HCT116 (cell line): ENCODE measurements at regions not wholly inside any gene's neighbourhood (a gene's known extent, or its start where the extent isn't known, plus 50 kb on each side); places are given as distances from the start of the nearest gene placed in this dataset.

ENCODE experiments used
- ATAC-seq: fragments of 200-7000 bp; cut with Tn5 transposase; 2 replicates; pipeline ENCODE4 v1.9.1; 2020; ENCODE audit warnings: mild to moderate bottlenecking, moderate library complexity
- BruUV-seq: library from RNA; stranded (reverse); fragments of 400-500 nt; replicated peaks from 2 replicates; lab custom pipeline; 2021; lab: Mats Ljungman, UMichigan
- CTCF ChIA-PET: fragments of 300-600 bp; sonication (Branson Sonifier 250); formaldehyde crosslinking; loops from one replicate; lab custom pipeline; 2021; ENCODE audit warnings: antibody characterized with exemption; lab: Charles Lee
- POLR2A ChIA-PET: fragments of 300-600, 350-600 bp; sonication (Branson Sonifier 250); formaldehyde crosslinking; loops from one replicate; lab custom pipeline; 2021; ENCODE audit warnings: antibody characterized with exemption; lab: Charles Lee
- RAD21 ChIA-PET, 2 experiments: fragments of 300-600 bp; sonication (Branson Sonifier 250); formaldehyde crosslinking; loops; one replicate each; lab custom pipeline; 2023; ENCODE audit warnings: low total read pairs in 2 of 2; ENCODE audit not compliant: uncharacterized antibody in 2 of 2, unreplicated experiment in 2 of 2, low non-redundant PET in 1 of 2; lab: Charles Lee
- DNase-seq: peaks from one replicate; pipeline ENCODE4 v3.0.0-alpha.2; 2010; ENCODE audit warnings: low read depth, low spot score
- H2AFZ ChIP-seq: fragments of 200-600 bp; shearing (Covaris generic), sonication (generic); 2 replicates; pipeline ENCODE4 v1.6.1; 2017; ENCODE audit warnings: low read depth, mixed run types, mixed read lengths, antibody characterized with exemption, low read length; ENCODE audit not compliant: poor library complexity, severe bottlenecking
- H3K27ac ChIP-seq: 2 replicates; pipeline ENCODE4 v1.5.1; 2012; ENCODE audit warnings: low read depth, low read length
- H3K27me3 ChIP-seq: fragments of 200-600 bp; sonication (generic); 2 replicates; pipeline ENCODE4 v1.6.1; 2016; ENCODE audit warnings: mixed run types, low read length, mixed read lengths; ENCODE audit not compliant: insufficient read depth
- H3K36me3 ChIP-seq, 2 experiments: fragments of 200-500 bp in 1 of 2; fragments of 200-600 bp in 1 of 2; sonication (Bioruptor generic) in 1 of 2; sonication (generic) in 1 of 2; 2 replicates each; pipeline versions ENCODE4 v1.5.1 to v1.6.1; 2014 to 2016; ENCODE audit warnings: low read length in 2 of 2, inconsistent platforms in 1 of 2, mixed read lengths in 1 of 2, mixed run types in 1 of 2; ENCODE audit not compliant: insufficient read depth in 2 of 2, control insufficient read depth in 1 of 2
- H3K4me1 ChIP-seq, 2 experiments: fragments of 200-600 bp in 1 of 2; sonication (generic) in 1 of 2; 2 replicates each; pipeline versions ENCODE4 v1.5.1 to v1.6.1; 2012 to 2017; ENCODE audit warnings: low read length in 2 of 2, inconsistent platforms in 1 of 2, mild to moderate bottlenecking in 1 of 2, mixed read lengths in 1 of 2, mixed run types in 1 of 2, moderate library complexity in 1 of 2; ENCODE audit not compliant: insufficient read depth in 2 of 2, control insufficient read depth in 1 of 2
- H3K4me2 ChIP-seq: fragments of 200-600 bp; sonication (generic); 2 replicates; pipeline ENCODE4 v1.6.1; 2017; ENCODE audit warnings: mixed run types, low read length, mixed read lengths
- H3K4me3 ChIP-seq, 2 experiments: fragments of 200-600 bp in 1 of 2; sonication (generic) in 1 of 2; replicated peaks in 1 of 2; 2 replicates each; pipeline ENCODE4 v1.5.1; 2011 to 2016; ENCODE audit warnings: low read length in 2 of 2, control low read depth in 1 of 2, low read depth in 1 of 2, mild to moderate bottlenecking in 1 of 2, mixed read lengths in 1 of 2, mixed run types in 1 of 2
- H3K79me2 ChIP-seq: fragments of 200-600 bp; sonication (generic); 2 replicates; pipeline ENCODE4 v1.6.1; 2017; ENCODE audit warnings: mild to moderate bottlenecking, mixed run types, low read length, moderate library complexity, mixed read lengths; ENCODE audit not compliant: insufficient read depth
- H3K9ac ChIP-seq: fragments of 200-600 bp; sonication (generic); 2 replicates; pipeline ENCODE4 v1.6.1; 2016; ENCODE audit warnings: low read length, mixed read lengths
- H3K9me2 ChIP-seq: fragments of 200-600 bp; sonication (generic), shearing (Covaris generic); 2 replicates; pipeline ENCODE4 v1.6.1; 2017; ENCODE audit warnings: mixed run types, mild to moderate bottlenecking, moderate library complexity; ENCODE audit not compliant: insufficient read depth
- H3K9me3 ChIP-seq, 2 experiments: fragments of 200-500 bp in 1 of 2; fragments of 200-600 bp in 1 of 2; sonication (Bioruptor generic) in 1 of 2; sonication (generic) in 1 of 2; 2 replicates each; pipeline ENCODE4 v1.6.1; 2014 to 2017; ENCODE audit warnings: low read length in 2 of 2, mixed read lengths in 2 of 2, inconsistent platforms in 1 of 2, low read depth in 1 of 2, mild to moderate bottlenecking in 1 of 2, mixed run types in 1 of 2, moderate library complexity in 1 of 2; ENCODE audit not compliant: control insufficient read depth in 1 of 2, insufficient read depth in 1 of 2
- H4K20me1 ChIP-seq: fragments of 200-600 bp; sonication (generic), shearing (Covaris generic); 2 replicates; pipeline ENCODE4 v1.6.1; 2017; ENCODE audit warnings: mixed run types, mild to moderate bottlenecking, moderate library complexity; ENCODE audit not compliant: insufficient read depth
- CEBPB ChIP-seq: IDR thresholded peaks from 2 replicates; pipeline ENCODE4 v1.6.1; 2012; ENCODE audit warnings: low read depth
- CTCF ChIP-seq, 3 experiments: fragments of 200-600 bp in 1 of 3; sonication (generic) in 1 of 3; IDR thresholded peaks in 2 of 3; conservative IDR thresholded peaks in 1 of 3; 2 replicates each; pipeline ENCODE4 v1.5.1; 2012 to 2017; ENCODE audit warnings: low read depth in 2 of 3, low read length in 2 of 3, antibody characterized with exemption in 1 of 3, borderline replicate concordance in 1 of 3, control low read depth in 1 of 3, mild to moderate bottlenecking in 1 of 3, mixed read lengths in 1 of 3, mixed run types in 1 of 3, moderate library complexity in 1 of 3; ENCODE audit not compliant: insufficient read depth in 1 of 3
- EGR1 ChIP-seq: IDR thresholded peaks from 2 replicates; pipeline ENCODE4 v1.6.1; 2012; ENCODE audit warnings: low read depth
- ELF1 ChIP-seq: IDR thresholded peaks from 2 replicates; pipeline ENCODE4 v1.6.1; 2012; ENCODE audit warnings: low read depth, borderline replicate concordance
- FOSL1 ChIP-seq: IDR thresholded peaks from 2 replicates; pipeline ENCODE4 v1.6.1; 2012; ENCODE audit warnings: low read depth
- JUND ChIP-seq: IDR thresholded peaks from 2 replicates; pipeline ENCODE4 v1.6.1; 2012
- POLR2AphosphoS5 ChIP-seq: IDR thresholded peaks from 2 replicates; pipeline ENCODE4 v1.6.1; 2011; ENCODE audit warnings: mild to moderate bottlenecking, low read depth, low read length, moderate library complexity
- RAD21 ChIP-seq: IDR thresholded peaks from 2 replicates; pipeline ENCODE4 v1.6.1; 2012; ENCODE audit warnings: low read depth, mild to moderate bottlenecking
- REST ChIP-seq: IDR thresholded peaks from 2 replicates; pipeline ENCODE4 v1.6.1; 2012; ENCODE audit warnings: low read depth
- SP1 ChIP-seq: IDR thresholded peaks from 2 replicates; pipeline ENCODE4 v1.6.1; 2012; ENCODE audit warnings: low read depth
- SRF ChIP-seq: IDR thresholded peaks from 2 replicates; pipeline ENCODE4 v1.6.1; 2012; ENCODE audit warnings: low read depth
- TCF7L2 ChIP-seq: IDR thresholded peaks from 2 replicates; pipeline ENCODE4 v1.7.0; 2011; ENCODE audit warnings: borderline replicate concordance, inconsistent platforms; ENCODE audit not compliant: insufficient read depth, insufficient read length; ENCODE audit errors: extremely low read depth
- YY1 ChIP-seq: IDR thresholded peaks from 2 replicates; pipeline ENCODE4 v1.6.1; 2011; ENCODE audit warnings: low read length, low read depth, moderate library complexity, mild to moderate bottlenecking; ENCODE audit not compliant: insufficient replicate concordance; ENCODE audit errors: extremely low read depth
- ZNF274 ChIP-seq: fragments of 200-500 bp; sonication (Bioruptor generic); IDR thresholded peaks from 2 replicates; pipeline ENCODE4 v1.6.1; 2014; ENCODE audit warnings: mild to moderate bottlenecking, low read depth, low read length, inconsistent platforms
- intact Hi-C: fragments of 100-400 bp; cut with micrococcal nuclease; formaldehyde crosslinking; loops from 2 replicates; pipeline ENCODE4 v1.10.0; 2022
- TF ChIP-seq, protein P1 (sequence below): IDR thresholded peaks from 2 replicates; pipeline ENCODE4 v1.6.1; 2012
- TF ChIP-seq, protein P2 (sequence below): IDR thresholded peaks from 2 replicates; pipeline ENCODE4 v1.6.1; 2011; ENCODE audit warnings: mild to moderate bottlenecking, low read length, moderate library complexity; ENCODE audit not compliant: insufficient replicate concordance; ENCODE audit errors: extremely low read depth
- TF ChIP-seq, protein P3 (sequence below): IDR thresholded peaks from 2 replicates; pipeline ENCODE4 v1.6.1; 2012

DNA sequence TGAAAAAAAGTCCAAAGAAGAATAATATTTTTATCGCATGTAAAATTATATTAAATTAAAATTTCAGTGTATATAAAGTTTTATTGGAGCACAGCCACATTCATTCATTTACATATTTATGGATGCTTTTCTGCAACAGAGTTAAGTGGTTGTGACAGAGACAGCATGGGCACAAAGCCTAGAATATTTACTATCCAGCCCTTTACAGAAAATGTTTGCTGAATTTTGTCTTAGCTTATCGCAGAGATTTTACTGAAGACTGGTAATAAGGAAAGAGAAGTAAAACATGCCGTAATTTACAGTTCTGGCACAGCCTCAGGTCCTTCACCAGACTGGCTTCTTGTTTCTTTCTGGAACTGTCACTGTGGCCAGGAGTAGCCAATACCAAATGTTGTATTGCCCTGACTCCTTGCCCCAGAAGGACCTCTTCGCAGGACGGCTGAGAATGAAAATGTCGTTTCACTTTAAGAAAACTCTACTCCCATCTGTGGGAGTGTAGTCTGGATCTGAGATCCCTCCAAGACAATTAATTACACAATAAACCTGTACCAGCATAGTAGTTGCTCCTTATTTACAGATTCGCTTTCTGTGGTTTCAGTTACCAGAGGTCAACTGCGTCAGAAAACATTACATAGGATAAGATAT lies 94.9 kb upstream of the GOT2 start:
- Histone ChIP-seq H3K9ac (no peak overlapping the region), H3K9me3 (no peaks in the 10 kb centered on the region), H2AFZ (no peak overlapping the region), H3K79me2 (no peaks in the 10 kb centered on the region), H3K27me3 (no peaks in the 10 kb centered on the region; the same call in 1 of the 2 replicates), H4K20me1 (no peaks in the 10 kb centered on the region), H3K36me3 (no peaks in the 10 kb centered on the region), H3K27ac (no peak overlapping the region), H3K9me2 (no peaks in the 10 kb centered on the region), H3K4me1 (no peaks in the 10 kb centered on the region), H3K4me2 (no peak overlapping the region), H3K4me3 (no peak overlapping the region)
- intact Hi-C loops: no loop called here
- POLR2A ChIA-PET: no interaction called here
- CTCF ChIA-PET: no interaction called here
- RAD21 ChIA-PET: no interaction called here
- no peak for DNase-seq
- no TSS peak for BruUV-seq
- ATAC-seq: no peak
- TF ChIP-seq EGR1 (no peak), SP1 (no peak), POLR2AphosphoS5 (no peak), YY1 (no peak), TCF7L2 (no peak), ELF1 (no peak), SRF (no peak), FOSL1 (no peak), JUND (no peak), CEBPB (no peak), REST (no peak), ZNF274 (no peak), CTCF (IDR thresholded peaks at IDR 0.05 in 2 of 3, conservative IDR thresholded peaks at IDR 0.05 in 1 of 3; ENCODE audit: borderline replicate concordance in 1 of 3, insufficient read depth in 1 of 3, low read depth in 2 of 3, low read length in 2 of 3) (no peak), RAD21 (no peak)
- TF ChIP-seq, protein P1, sequence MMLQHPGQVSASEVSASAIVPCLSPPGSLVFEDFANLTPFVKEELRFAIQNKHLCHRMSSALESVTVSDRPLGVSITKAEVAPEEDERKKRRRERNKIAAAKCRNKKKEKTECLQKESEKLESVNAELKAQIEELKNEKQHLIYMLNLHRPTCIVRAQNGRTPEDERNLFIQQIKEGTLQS: no peak
- TF ChIP-seq, protein P2, sequence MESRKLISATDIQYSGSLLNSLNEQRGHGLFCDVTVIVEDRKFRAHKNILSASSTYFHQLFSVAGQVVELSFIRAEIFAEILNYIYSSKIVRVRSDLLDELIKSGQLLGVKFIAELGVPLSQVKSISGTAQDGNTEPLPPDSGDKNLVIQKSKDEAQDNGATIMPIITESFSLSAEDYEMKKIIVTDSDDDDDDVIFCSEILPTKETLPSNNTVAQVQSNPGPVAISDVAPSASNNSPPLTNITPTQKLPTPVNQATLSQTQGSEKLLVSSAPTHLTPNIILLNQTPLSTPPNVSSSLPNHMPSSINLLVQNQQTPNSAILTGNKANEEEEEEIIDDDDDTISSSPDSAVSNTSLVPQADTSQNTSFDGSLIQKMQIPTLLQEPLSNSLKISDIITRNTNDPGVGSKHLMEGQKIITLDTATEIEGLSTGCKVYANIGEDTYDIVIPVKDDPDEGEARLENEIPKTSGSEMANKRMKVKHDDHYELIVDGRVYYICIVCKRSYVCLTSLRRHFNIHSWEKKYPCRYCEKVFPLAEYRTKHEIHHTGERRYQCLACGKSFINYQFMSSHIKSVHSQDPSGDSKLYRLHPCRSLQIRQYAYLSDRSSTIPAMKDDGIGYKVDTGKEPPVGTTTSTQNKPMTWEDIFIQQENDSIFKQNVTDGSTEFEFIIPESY: no peak
- TF ChIP-seq, protein P3, sequence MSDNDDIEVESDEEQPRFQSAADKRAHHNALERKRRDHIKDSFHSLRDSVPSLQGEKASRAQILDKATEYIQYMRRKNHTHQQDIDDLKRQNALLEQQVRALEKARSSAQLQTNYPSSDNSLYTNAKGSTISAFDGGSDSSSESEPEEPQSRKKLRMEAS: no peak
